Activated naive CD4-positive, alpha-beta T cell treated with anti-CD3 and anti-CD28 coated beads, Interleukin-2, amount 50 U/mL, for 72 hours (primary cell): ENCODE measurements at regions not wholly inside any gene's neighbourhood (a gene's known extent, or its start where the extent isn't known, plus 50 kb on each side); places are given as distances from the start of the nearest gene placed in this dataset.
"Not testable (repeated sequence)": the region's sequence is repeated elsewhere in the genome, so short reads cannot be mapped to it uniquely, and the experiment has no call there.

ENCODE experiments used
- ATAC-seq, 2 donors: fragments of 150-1000 bp; cut with Tn5 transposase; 2 replicates each; pipeline ENCODE4 v1.10.0; 2021; ENCODE audit warnings: mild to moderate bottlenecking in 2 of 2, moderate library complexity in 2 of 2
- DNase-seq, 2 donors: peaks; one replicate each; pipeline ENCODE4 v3.0.0; 2021 to 2022; ENCODE audit warnings: low spot score in 2 of 2
- H3K27ac Mint-ChIP-seq, 2 donors: one replicate each; pipeline ENCODE4 v1.8.0; 2022; ENCODE audit warnings: mild to moderate bottlenecking in 2 of 2, mixed read lengths in 2 of 2
- H3K36me3 Mint-ChIP-seq, 2 donors: one replicate each; pipeline ENCODE4 v1.8.0; 2022; ENCODE audit warnings: mixed read lengths in 2 of 2
- H3K9me3 Mint-ChIP-seq, 2 donors: one replicate each; pipeline ENCODE4 v1.8.0; 2022; ENCODE audit warnings: mixed read lengths in 2 of 2

- not testable (repeated sequence) for H3K36me3 Mint-ChIP-seq, DNase-seq, H3K27ac Mint-ChIP-seq, ATAC-seq
- peaks cover 10 to 29% of the 10 kb centered on the region in 2 donors for H3K9me3 Mint-ChIP-seq
Measured at GRCh38 chr16:60605652-60606051, 1430.6 kb downstream of the CDH8 start.

DNA sequence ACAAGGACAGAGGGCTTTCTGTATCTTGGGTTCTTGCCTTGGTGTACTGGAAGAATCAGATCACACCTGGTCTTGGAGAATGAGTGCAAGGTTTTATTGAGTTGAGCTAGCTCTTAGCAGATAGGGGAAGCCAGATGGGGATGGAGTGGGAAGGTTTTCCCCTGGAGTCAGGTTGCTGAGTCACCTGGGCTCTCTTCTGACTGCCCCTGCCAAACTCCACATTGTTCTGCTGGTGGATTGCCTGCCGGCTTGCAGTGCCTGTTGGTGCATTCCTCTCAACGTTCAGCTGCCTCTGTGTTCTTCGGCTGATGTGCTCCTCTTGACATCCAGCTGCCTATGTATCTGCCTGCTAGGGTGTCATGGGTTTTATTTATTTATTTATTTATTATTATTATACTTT, 1431.1 kb downstream of the CDH8 start:
- H3K9me3 Mint-ChIP-seq: peaks cover 10 to 30% of the 10 kb centered on the region in 2 donors
- ATAC-seq: no peak
- H3K36me3 Mint-ChIP-seq: no peaks in the 10 kb centered on the region
- DNase-seq: no peak
- H3K27ac Mint-ChIP-seq: no peak overlapping the region

DNA sequence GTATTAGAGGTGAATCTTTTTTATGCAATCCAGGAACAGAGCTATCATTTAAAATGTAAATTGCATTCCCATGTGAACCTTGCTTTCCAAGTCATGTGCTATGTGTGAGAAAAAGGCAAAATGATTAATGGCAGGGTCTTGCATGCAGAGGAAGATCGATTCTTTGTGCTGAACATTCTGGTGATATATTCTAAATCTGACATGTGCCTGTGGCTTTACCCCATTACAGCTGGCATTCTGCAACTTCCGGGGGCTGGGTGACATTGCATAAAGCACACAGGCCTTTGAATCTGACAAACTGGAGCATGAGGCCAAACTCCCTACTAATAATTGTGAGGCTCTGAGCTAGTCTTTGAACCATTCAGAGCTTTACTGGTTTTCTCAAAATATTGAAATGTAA, 1449.7 kb downstream of the CDH8 start:
- H3K9me3 Mint-ChIP-seq: peaks cover 17 to 21% of the 10 kb centered on the region in 2 donors
- DNase-seq: no peak
- no peak for ATAC-seq
- H3K27ac Mint-ChIP-seq: no peak overlapping the region
- peaks cover 0 to 6% of the 10 kb centered on the region in 2 donors for H3K36me3 Mint-ChIP-seq

- H3K27ac Mint-ChIP-seq: no peak overlapping the region
- H3K9me3 Mint-ChIP-seq: peaks cover 24 to 31% of the 10 kb centered on the region in 2 donors
- DNase-seq (no peak), ATAC-seq (no peak)
- H3K36me3 Mint-ChIP-seq: peaks cover 0 to 13% of the 10 kb centered on the region in 2 donors
Measured at GRCh38 chr16:60582528-60582927, 1453.7 kb downstream of the CDH8 start.

DNA sequence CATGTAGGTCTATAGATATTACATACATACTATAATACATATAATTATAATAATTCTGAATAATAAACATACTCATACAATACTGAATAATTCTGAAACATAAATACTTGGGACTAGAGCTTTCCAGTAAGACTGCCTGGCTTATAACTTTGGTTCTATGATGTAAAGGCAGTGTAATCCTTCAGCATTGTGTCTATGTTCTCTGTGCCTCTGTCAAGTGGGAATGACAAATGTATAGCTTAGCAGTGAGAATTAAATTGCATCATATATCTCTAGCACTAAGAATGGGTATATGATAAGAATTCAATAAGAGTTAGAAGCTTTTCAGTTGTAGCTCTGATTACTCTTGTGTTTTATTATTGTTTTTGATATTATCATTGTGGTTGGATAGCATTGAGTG, 1469.3 kb downstream of the CDH8 start:
- DNase-seq (no peak), ATAC-seq (no peak)
- Mint-ChIP-seq H3K9me3 (peaks cover 17 to 22% of the 10 kb centered on the region in 2 donors), H3K36me3 (no peaks in the 10 kb centered on the region), H3K27ac (no peak overlapping the region)

- ATAC-seq (no peak), DNase-seq (no peak)
- H3K36me3 Mint-ChIP-seq: no peaks in the 10 kb centered on the region
- H3K9me3 Mint-ChIP-seq: peaks cover 12 to 18% of the 10 kb centered on the region in 2 donors
- no peak overlapping the region for H3K27ac Mint-ChIP-seq
Measured at GRCh38 chr16:60564588-60564987, 1471.7 kb downstream of the CDH8 start.

GRCh38 chr16:60563166-60563565, 1473.1 kb downstream of the CDH8 start:
- DNase-seq (no peak), ATAC-seq (no peak)
- H3K9me3 Mint-ChIP-seq: peaks cover 12 to 17% of the 10 kb centered on the region in 2 donors
- no peak overlapping the region for H3K27ac Mint-ChIP-seq
- H3K36me3 Mint-ChIP-seq: no peaks in the 10 kb centered on the region

GRCh38 chr16:60558936-60559335, 1477.3 kb downstream of the CDH8 start:
- peaks cover 0 to 4% of the 10 kb centered on the region in 2 donors for H3K36me3 Mint-ChIP-seq
- H3K27ac Mint-ChIP-seq: no peak overlapping the region
- no peak for ATAC-seq
- peaks cover 14 to 23% of the 10 kb centered on the region in 2 donors for H3K9me3 Mint-ChIP-seq
- DNase-seq: no peak

- DNase-seq (no peak), ATAC-seq (no peak)
- Mint-ChIP-seq H3K27ac (no peak overlapping the region), H3K9me3 (peaks cover 19 to 40% of the 10 kb centered on the region in 2 donors), H3K36me3 (peaks cover 0 to 4% of the 10 kb centered on the region in 2 donors)
Measured at GRCh38 chr16:60553090-60553757, 1483.0 kb downstream of the CDH8 start.

DNA sequence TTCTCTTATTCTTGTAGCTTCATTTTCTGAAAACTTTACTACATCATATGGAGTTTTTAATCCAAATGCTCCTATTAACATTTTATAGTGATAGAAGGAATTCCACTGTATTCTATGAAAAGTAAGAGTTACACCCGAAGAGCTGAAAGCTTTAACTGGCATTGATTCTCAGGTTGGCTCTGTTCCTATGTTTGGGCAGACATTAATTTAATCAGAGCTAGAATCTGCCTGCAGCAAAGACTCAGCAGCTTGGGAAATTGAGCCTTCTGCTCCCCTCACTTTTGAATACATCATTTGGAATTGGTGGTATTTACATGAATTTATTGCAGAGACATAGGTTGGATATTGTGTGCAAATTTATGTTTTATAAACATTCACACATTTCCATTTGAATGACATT, 1494.7 kb downstream of the CDH8 start:
- Mint-ChIP-seq H3K9me3 (peaks cover 10 to 16% of the 10 kb centered on the region in 2 donors), H3K36me3 (peaks cover 0 to 16% of the 10 kb centered on the region in 2 donors)

DNA sequence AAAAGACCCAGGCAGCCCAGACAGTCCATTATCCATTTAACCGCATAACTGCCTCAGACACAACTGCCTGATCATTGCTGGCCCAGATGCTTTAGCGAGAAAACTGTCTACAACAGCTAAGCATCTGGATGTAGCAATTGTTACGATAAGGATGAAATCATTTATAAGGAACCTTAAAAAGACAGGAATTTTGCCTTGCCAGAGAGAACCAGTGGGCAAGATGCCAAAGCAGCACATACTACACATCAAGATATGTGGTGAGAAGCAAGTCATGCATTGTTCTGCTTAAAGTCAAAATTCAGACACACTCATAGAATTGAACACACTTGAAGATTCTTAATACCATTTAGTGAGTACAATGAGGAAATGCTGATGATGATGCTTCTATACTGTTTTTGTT, 1525.3 kb downstream of the CDH8 start:
- H3K27ac Mint-ChIP-seq: no peak overlapping the region
- H3K9me3 Mint-ChIP-seq: peaks cover 4 to 12% of the 10 kb centered on the region in 2 donors
- peaks cover 0 to 5% of the 10 kb centered on the region in 2 donors for H3K36me3 Mint-ChIP-seq
- no peak for ATAC-seq
- DNase-seq: no peak

More for the DNA sequence above, 1494.7 kb downstream of the CDH8 start:
- H3K27ac Mint-ChIP-seq: no peak overlapping the region
- DNase-seq (no peak), ATAC-seq (no peak)

DNA sequence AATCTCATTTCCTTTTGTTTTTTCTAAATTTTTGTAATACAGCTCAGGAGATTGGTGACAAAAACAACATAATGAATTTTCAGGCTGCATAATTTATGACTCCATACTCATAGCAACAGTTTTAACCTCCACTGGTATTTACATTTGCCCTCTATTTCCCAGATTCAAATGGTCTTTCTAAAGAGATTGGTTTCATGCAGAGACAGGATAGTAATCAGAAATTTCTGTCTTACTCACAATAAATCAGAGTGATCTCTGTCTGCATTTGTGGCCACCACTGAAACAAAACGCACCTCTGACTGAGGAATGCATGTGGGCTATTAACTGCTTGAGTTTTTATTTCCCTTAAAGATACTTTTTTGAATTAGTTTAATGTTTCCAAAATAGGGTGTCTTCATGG, 1526.0 kb downstream of the CDH8 start:
- no peak for DNase-seq

DNA sequence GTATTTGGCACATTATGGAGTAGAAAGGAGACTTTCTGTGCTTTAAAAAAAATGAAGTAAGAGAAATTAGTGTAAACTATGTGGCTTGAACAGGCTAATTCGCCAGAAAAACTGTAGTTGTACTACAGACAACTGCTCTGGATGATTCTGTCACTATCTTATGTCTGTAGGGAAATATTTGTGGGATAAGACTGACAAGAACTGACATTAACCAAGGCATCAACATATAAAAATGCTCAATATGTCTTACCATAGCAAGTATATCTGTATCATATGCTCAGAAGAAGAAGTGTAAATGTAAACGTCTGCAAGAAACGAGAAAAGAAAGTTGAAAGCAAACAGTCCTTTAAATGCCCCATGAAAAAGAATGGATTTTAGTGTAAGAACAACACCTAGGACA, 1545.0 kb downstream of the CDH8 start:
- Mint-ChIP-seq H3K36me3 (no peaks in the 10 kb centered on the region), H3K9me3 (peaks cover 0 to 5% of the 10 kb centered on the region in 2 donors), H3K27ac (no peak overlapping the region)
- DNase-seq (no peak), ATAC-seq (no peak)

More for the DNA sequence above, 1526.0 kb downstream of the CDH8 start:
- no peak for ATAC-seq
- H3K9me3 Mint-ChIP-seq: peaks cover 4 to 10% of the 10 kb centered on the region in 2 donors
- H3K36me3 Mint-ChIP-seq: peaks cover 0 to 5% of the 10 kb centered on the region in 2 donors
- no peak overlapping the region for H3K27ac Mint-ChIP-seq

- ATAC-seq (no peak), DNase-seq (no peak)
- H3K36me3 Mint-ChIP-seq: no peaks in the 10 kb centered on the region
- H3K27ac Mint-ChIP-seq: no peak overlapping the region
- H3K9me3 Mint-ChIP-seq: peaks cover 0 to 9% of the 10 kb centered on the region in 2 donors
Measured at GRCh38 chr16:60485872-60486489, 1550.3 kb downstream of the CDH8 start.

GRCh38 chr16:60484901-60485300, 1551.3 kb downstream of the CDH8 start:
- H3K27ac Mint-ChIP-seq: no peak overlapping the region
- peaks cover 0 to 6% of the 10 kb centered on the region in 2 donors for H3K9me3 Mint-ChIP-seq
- ATAC-seq (no peak), DNase-seq (no peak)
- no peaks in the 10 kb centered on the region for H3K36me3 Mint-ChIP-seq

- H3K27ac Mint-ChIP-seq: no peak overlapping the region
- peaks cover 5 to 8% of the 10 kb centered on the region in 2 donors for H3K9me3 Mint-ChIP-seq
- H3K36me3 Mint-ChIP-seq: no peaks in the 10 kb centered on the region
- ATAC-seq: no peak
- DNase-seq: no peak
Measured at GRCh38 chr16:60481591-60481990, 1554.6 kb downstream of the CDH8 start.

GRCh38 chr16:60478810-60479209, 1557.4 kb downstream of the CDH8 start:
- Mint-ChIP-seq H3K9me3 (peaks cover 5 to 14% of the 10 kb centered on the region in 2 donors), H3K36me3 (no peaks in the 10 kb centered on the region), H3K27ac (no peak overlapping the region)
- no peak for DNase-seq
- ATAC-seq: no peak

- H3K9me3 Mint-ChIP-seq: peaks cover 16% of the 10 kb centered on the region in 2 donors
Measured at GRCh38 chr16:60463986-60464385, 1572.3 kb downstream of the CDH8 start.

More at GRCh38 chr16:60463986-60464385, 1572.3 kb downstream of the CDH8 start:
- ATAC-seq (no peak), DNase-seq (no peak)
- H3K36me3 Mint-ChIP-seq: peaks cover 0 to 6% of the 10 kb centered on the region in 2 donors
- no peak overlapping the region for H3K27ac Mint-ChIP-seq
